ENCODE measurements at regions not wholly inside any gene's neighbourhood (a gene's known extent, or its start where the extent isn't known, plus 50 kb on each side); places are given as distances from the start of the nearest gene placed in this dataset.

- no peak for DNase-seq
- H3K27me3 Mint-ChIP-seq (ENCODE audit: low read depth, poor library complexity), result peaks cover 8% of the 10 kb centered on the region
- peaks cover 34% of the 10 kb centered on the region for H3K4me1 Mint-ChIP-seq
- H3K36me3 Mint-ChIP-seq (ENCODE audit: low read depth), result no peaks in the 10 kb centered on the region
- H3K4me3 Mint-ChIP-seq, result no peak overlapping the region
- H3K27ac Mint-ChIP-seq, result no peak overlapping the region
- no peak for TF ChIP-seq CTCF (IDR thresholded peaks at IDR 0.05)
- H3K9me3 Mint-ChIP-seq, result peaks cover 10% of the 10 kb centered on the region
Measured at GRCh38 chr5:173686950-173687349, 70.5 kb upstream of the BOD1 start.

- no peak overlapping the region for H3K4me3 Mint-ChIP-seq
- peaks cover 34% of the 10 kb centered on the region for H3K4me1 Mint-ChIP-seq
- H3K27me3 Mint-ChIP-seq (ENCODE audit: low read depth, poor library complexity), result peaks cover 11% of the 10 kb centered on the region
- no peak overlapping the region for H3K27ac Mint-ChIP-seq
- no peak for TF ChIP-seq CTCF (IDR thresholded peaks at IDR 0.05)
- DNase-seq, result no peak
- peaks cover 14% of the 10 kb centered on the region for H3K9me3 Mint-ChIP-seq
- H3K36me3 Mint-ChIP-seq (ENCODE audit: low read depth), result no peaks in the 10 kb centered on the region
Measured at GRCh38 chr5:173688703-173689102, 72.3 kb upstream of the BOD1 start.

DNA sequence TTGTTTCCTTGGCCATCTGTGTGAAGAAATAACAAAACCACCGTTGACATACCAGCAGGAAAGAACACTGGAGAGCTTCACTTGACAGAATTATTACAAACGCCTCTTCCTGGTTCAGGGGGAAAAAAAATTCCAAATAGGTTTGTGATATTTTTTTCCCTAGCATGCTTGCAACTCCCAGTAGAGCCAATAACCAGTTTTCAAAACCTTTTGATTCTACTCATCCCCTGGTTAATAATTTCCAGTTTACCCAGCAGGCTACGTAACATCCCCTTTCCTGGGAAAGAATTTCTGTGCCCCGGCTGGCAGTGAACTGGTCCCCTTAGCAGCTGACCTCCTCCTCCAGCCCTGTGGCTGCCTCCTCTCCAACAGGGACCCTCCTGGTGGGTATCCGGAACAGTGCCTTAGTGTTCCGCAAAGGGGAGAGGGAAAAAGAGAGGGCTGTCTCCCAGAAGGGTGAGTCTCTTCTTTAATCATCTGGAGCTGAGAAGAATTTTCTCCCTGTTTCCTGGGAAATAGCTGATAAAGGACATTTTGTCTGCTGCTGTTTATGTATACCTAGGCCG lies 72.8 kb upstream of the BOD1 start:
- TF ChIP-seq CTCF (IDR thresholded peaks at IDR 0.05), result no peak
- no peak overlapping the region for H3K4me3 Mint-ChIP-seq
- H3K36me3 Mint-ChIP-seq (ENCODE audit: low read depth), result no peaks in the 10 kb centered on the region
- H3K27ac Mint-ChIP-seq, result no peak overlapping the region
- no peak for DNase-seq
- peaks cover 34% of the 10 kb centered on the region for H3K4me1 Mint-ChIP-seq
- H3K27me3 Mint-ChIP-seq (ENCODE audit: low read depth, poor library complexity), result peaks cover 11% of the 10 kb centered on the region
- H3K9me3 Mint-ChIP-seq, result peaks cover 14% of the 10 kb centered on the region

GRCh38 chr5:173689737-173690360 lies 73.4 kb upstream of the BOD1 start:
- Mint-ChIP-seq H3K27ac (peak overlapping the region; percentile 89), H3K36me3 (ENCODE audit: low read depth) (no peaks in the 10 kb centered on the region), H3K27me3 (ENCODE audit: low read depth, poor library complexity) (peaks cover 11% of the 10 kb centered on the region), H3K4me3 (no peak overlapping the region), H3K9me3 (peaks cover 11% of the 10 kb centered on the region), H3K4me1 (peaks cover 34% of the 10 kb centered on the region)
- no peak for DNase-seq
- TF ChIP-seq CTCF (IDR thresholded peaks at IDR 0.05), result no peak

GRCh38 chr5:173691931-173692330 lies 75.5 kb upstream of the BOD1 start:
- Mint-ChIP-seq H3K27ac (no peak overlapping the region), H3K27me3 (ENCODE audit: low read depth, poor library complexity) (peaks cover 14% of the 10 kb centered on the region), H3K36me3 (ENCODE audit: low read depth) (no peaks in the 10 kb centered on the region), H3K9me3 (peaks cover 4% of the 10 kb centered on the region), H3K4me3 (no peak overlapping the region), H3K4me1 (peaks cover 25% of the 10 kb centered on the region)
- no peak for TF ChIP-seq CTCF (IDR thresholded peaks at IDR 0.05)
- no peak for DNase-seq

- peaks cover 4% of the 10 kb centered on the region for H3K9me3 Mint-ChIP-seq
- no peak overlapping the region for H3K4me3 Mint-ChIP-seq
- no peak for TF ChIP-seq CTCF (IDR thresholded peaks at IDR 0.05)
- no peak for DNase-seq
- H3K27me3 Mint-ChIP-seq (ENCODE audit: low read depth, poor library complexity), result peaks cover 14% of the 10 kb centered on the region
- no peaks in the 10 kb centered on the region for H3K36me3 Mint-ChIP-seq (ENCODE audit: low read depth)
- H3K4me1 Mint-ChIP-seq, result peaks cover 33% of the 10 kb centered on the region
- H3K27ac Mint-ChIP-seq, result no peak overlapping the region
Measured at GRCh38 chr5:173693670-173694069, 77.2 kb upstream of the BOD1 start.
